Breast epithelium (tissue), 4 donors: ENCODE measurements at regions not wholly inside any gene's neighbourhood (a gene's known extent, or its start where the extent isn't known, plus 50 kb on each side); places are given as distances from the start of the nearest gene placed in this dataset.

ENCODE experiments used
- DNase-seq, 2 donors: peaks; one replicate each; pipeline ENCODE4 v3.0.0-alpha.2; 2019; ENCODE audit warnings: low spot score in 2 of 2
- H3K27ac ChIP-seq, 2 donors: fragments of 200-600 bp; sonication (generic) in 1 of 2; one replicate each; pipeline ENCODE4 v1.5.1; 2016 to 2019; ENCODE audit warnings: mild to moderate bottlenecking in 1 of 2
- H3K27me3 ChIP-seq, 2 donors: fragments of 200-600 bp; sonication (generic) in 1 of 2; one replicate each; pipeline versions ENCODE4 v1.5.1 to v1.6.0; 2017 to 2019; ENCODE audit warnings: control low read depth in 1 of 2, mild to moderate bottlenecking in 1 of 2
- H3K36me3 ChIP-seq: fragments of 200-600 bp; one replicate; pipeline ENCODE4 v1.5.1; 2019
- H3K4me1 ChIP-seq, 2 donors: fragments of 200-600 bp; sonication (generic); one replicate each; pipeline ENCODE4 v1.5.1; 2016 to 2019; ENCODE audit warnings: control low read depth in 1 of 2
- H3K4me3 ChIP-seq, 3 donors: fragments of 200-600 bp; sonication (generic); 1 replicate in 2 of 3; 2 replicates in 1 of 3; pipeline ENCODE4 v1.5.1; 2016 to 2019; ENCODE audit warnings: mild to moderate bottlenecking in 3 of 3, moderate library complexity in 2 of 3
- H3K9me3 ChIP-seq, 2 donors: fragments of 200-600 bp; sonication (generic) in 1 of 2; one replicate each; pipeline ENCODE4 v1.5.1; 2016 to 2019; ENCODE audit warnings: control low read depth in 1 of 2
- CTCF ChIP-seq, 3 donors: fragments of 450-650 bp; IDR thresholded peaks; one replicate each; pipeline ENCODE4 v1.5.1; 2016 to 2017; ENCODE audit warnings: antibody characterized with exemption in 3 of 3, mild to moderate bottlenecking in 3 of 3, moderate library complexity in 3 of 3
- POLR2A ChIP-seq: fragments of 450-650 bp; IDR thresholded peaks from one replicate; pipeline ENCODE4 v1.6.1; 2016; ENCODE audit warnings: antibody characterized with exemption, mild to moderate bottlenecking, moderate library complexity
- POLR2AphosphoS5 ChIP-seq, 3 donors: sonication (generic); formaldehyde crosslinking; IDR thresholded peaks; one replicate each; pipeline ENCODE4 v1.6.1; 2017; ENCODE audit warnings: antibody characterized with exemption in 3 of 3
- intact Hi-C: fragments of 100-400 bp; cut with DNase I; formaldehyde crosslinking; loops from one replicate; pipeline ENCODE4 v1.15.1; 2023; ENCODE audit warnings: low total_unique reads

DNA sequence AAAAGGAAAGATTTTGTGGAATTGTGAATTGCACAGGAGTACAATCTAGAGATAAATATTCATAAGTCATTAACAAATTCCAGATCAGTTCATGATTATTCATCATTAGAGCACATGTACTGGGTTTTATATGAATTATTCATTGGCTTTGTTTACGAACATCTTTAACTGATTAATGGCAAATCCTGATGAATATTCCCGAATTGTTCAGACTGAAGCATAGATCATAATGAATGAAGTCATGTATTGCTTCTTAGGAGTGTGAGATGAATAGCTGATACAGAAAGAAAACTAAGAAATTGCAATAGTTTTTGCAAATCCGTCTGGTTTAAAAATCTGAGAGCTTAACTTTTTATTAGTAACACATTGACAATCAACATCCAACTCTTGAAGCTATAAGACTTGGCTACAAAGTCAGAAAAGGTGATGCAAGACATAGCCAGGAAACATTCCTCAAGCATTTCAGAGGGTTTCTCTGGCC lies 183.6 kb upstream of the DGKB start:
- intact Hi-C loops = no loop called here
- H3K9me3 ChIP-seq = no peaks in the 10 kb centered on the region
- no peak overlapping the region for H3K27ac ChIP-seq
- H3K27me3 ChIP-seq = no peaks in the 10 kb centered on the region
- DNase-seq = no peak
- TF ChIP-seq CTCF (IDR thresholded peaks at IDR 0.05) (no peak), POLR2AphosphoS5 (IDR thresholded peaks at IDR 0.05) (no peak), POLR2A (no peak)
- H3K36me3 ChIP-seq = no peaks in the 10 kb centered on the region
- no peaks in the 10 kb centered on the region for H3K4me1 ChIP-seq
- H3K4me3 ChIP-seq = no peak overlapping the region

DNA sequence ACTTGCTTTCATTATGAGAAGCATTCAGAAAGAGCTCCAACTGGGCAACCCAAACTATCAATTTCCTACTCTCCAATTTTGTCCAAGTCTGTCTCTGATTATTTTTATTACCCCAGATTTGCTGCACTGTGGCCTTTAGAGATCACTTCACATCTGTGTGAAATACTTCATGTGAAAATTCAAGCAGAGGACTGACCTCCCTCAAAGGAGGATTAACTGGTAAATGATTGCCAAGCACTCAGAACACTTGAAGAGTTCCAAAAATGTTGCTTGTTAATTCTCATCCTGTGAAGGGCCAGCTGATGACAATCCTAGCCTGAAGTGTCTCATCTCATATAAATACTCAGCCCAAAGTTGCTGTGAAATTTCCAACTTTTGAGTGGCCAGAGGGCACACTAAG lies 182.8 kb upstream of the DGKB start:
- intact Hi-C loops = no loop called here
- no peak for TF ChIP-seq POLR2AphosphoS5 (IDR thresholded peaks at IDR 0.05)
- no peak for TF ChIP-seq POLR2A
- TF ChIP-seq CTCF (IDR thresholded peaks at IDR 0.05) = no peak

GRCh38 chr7:15084368-15084767 lies 181.8 kb upstream of the DGKB start:
- H3K4me3 ChIP-seq = no peak overlapping the region
- H3K9me3 ChIP-seq = no peaks in the 10 kb centered on the region
- H3K4me1 ChIP-seq = no peaks in the 10 kb centered on the region
- no peak for DNase-seq
- no peaks in the 10 kb centered on the region for H3K36me3 ChIP-seq
- H3K27me3 ChIP-seq = no peaks in the 10 kb centered on the region
- H3K27ac ChIP-seq = no peak overlapping the region
- intact Hi-C loops = no loop called here
- TF ChIP-seq CTCF (IDR thresholded peaks at IDR 0.05) = no peak

More for the DNA sequence above, 182.8 kb upstream of the DGKB start:
- no peak for DNase-seq
- no peaks in the 10 kb centered on the region for H3K36me3 ChIP-seq
- no peak overlapping the region for H3K4me3 ChIP-seq
- H3K27ac ChIP-seq = no peak overlapping the region
- no peaks in the 10 kb centered on the region for H3K27me3 ChIP-seq
- H3K4me1 ChIP-seq = no peaks in the 10 kb centered on the region
- H3K9me3 ChIP-seq = no peaks in the 10 kb centered on the region

GRCh38 chr7:15081891-15082290 lies 179.3 kb upstream of the DGKB start:
- no peak overlapping the region for H3K27ac ChIP-seq
- intact Hi-C loops = no loop called here
- no peak for DNase-seq
- H3K4me3 ChIP-seq = no peak overlapping the region
- no peaks in the 10 kb centered on the region for H3K27me3 ChIP-seq
- H3K36me3 ChIP-seq = no peaks in the 10 kb centered on the region
- H3K9me3 ChIP-seq = no peaks in the 10 kb centered on the region
- TF ChIP-seq POLR2AphosphoS5 (IDR thresholded peaks at IDR 0.05) = no peak
- TF ChIP-seq CTCF (IDR thresholded peaks at IDR 0.05) = no peak
- no peak for TF ChIP-seq POLR2A
- no peaks in the 10 kb centered on the region for H3K4me1 ChIP-seq

- no peak for DNase-seq
- Histone ChIP-seq H3K27ac (no peak overlapping the region), H3K27me3 (no peaks in the 10 kb centered on the region), H3K9me3 (no peaks in the 10 kb centered on the region), H3K4me1 (no peaks in the 10 kb centered on the region), H3K36me3 (no peaks in the 10 kb centered on the region), H3K4me3 (no peak overlapping the region)
- intact Hi-C loops = no loop called here
- TF ChIP-seq POLR2AphosphoS5 (IDR thresholded peaks at IDR 0.05) (no peak), POLR2A (no peak), CTCF (IDR thresholded peaks at IDR 0.05) (no peak)
Observed at GRCh38 chr7:15073301-15073700, 170.8 kb upstream of the DGKB start.
